HepG2 (cell line): ENCODE measurements at regions not wholly inside any gene's neighbourhood (a gene's known extent, or its start where the extent isn't known, plus 50 kb on each side); places are given as distances from the start of the nearest gene placed in this dataset.

Source experiments
- ATAC-seq: fragments of 200-7000 bp; cut with Tn5 transposase; 3 replicates; pipeline ENCODE4 v1.9.1; 2020; ENCODE audit warnings: mild to moderate bottlenecking, moderate library complexity
- BruUV-seq: library from RNA; stranded (reverse); fragments of 400-500 nt; replicated peaks from 2 replicates; lab custom pipeline; 2021; lab: Mats Ljungman, UMichigan
- CTCF ChIA-PET: fragments of 300-600 bp; formaldehyde crosslinking; extraction: SDS; loops from one replicate; lab custom pipeline; 2021; ENCODE audit warnings: low total read pairs, inconsistent platforms, low intra/inter-chr PET ratio; lab: Yijun Ruan, JAX
- POLR2A ChIA-PET: fragments of 350-600 bp; sonication (Branson Sonifier 250); formaldehyde crosslinking; loops from one replicate; lab custom pipeline; 2020; ENCODE audit warnings: antibody characterized with exemption, inconsistent platforms; lab: Yijun Ruan, JAX
- DNase-seq: peaks from one replicate; pipeline ENCODE4 v3.0.0-alpha.2; 2015; ENCODE audit warnings: low spot score
- FAIRE-seq: peaks from 3 replicates; lab custom pipeline; 2011; peaks lifted over from hg19 to GRCh38; lab: Jason Lieb, UNC
- H2AFZ ChIP-seq: one replicate; pipeline ENCODE4 v1.6.1; 2011; ENCODE audit warnings: low read length, inconsistent platforms
- H3K27ac ChIP-seq: fragments of 300-600 bp; 3 replicates; pipeline ENCODE4 v1.8.0; 2011; ENCODE audit warnings: mixed run types, mild to moderate bottlenecking, mixed read lengths, low read length, inconsistent platforms; ENCODE audit not compliant: insufficient read depth; ENCODE audit errors: extremely low read length
- H3K27me3 ChIP-seq, 2 experiments: fragments of 200-600 bp in 1 of 2; 2 replicates in 1 of 2; 3 replicates in 1 of 2; pipeline versions ENCODE4 v1.6.0 to v1.8.0; 2011; ENCODE audit warnings: low read length in 2 of 2, mild to moderate bottlenecking in 2 of 2, moderate library complexity in 2 of 2, inconsistent platforms in 1 of 2; ENCODE audit not compliant: insufficient read depth in 2 of 2, control insufficient read depth in 1 of 2
- H3K36me3 ChIP-seq, 2 experiments: fragments of 200-600 bp in 1 of 2; replicated peaks in 1 of 2; 2 replicates in 1 of 2; 3 replicates in 1 of 2; pipeline versions ENCODE4 v1.5.1 to v1.8.0; 2011; ENCODE audit warnings: low read length in 2 of 2, inconsistent platforms in 1 of 2; ENCODE audit not compliant: insufficient read depth in 2 of 2, control insufficient read depth in 1 of 2
- H3K4me1 ChIP-seq: 2 replicates; pipeline ENCODE4 v1.5.1; 2012; ENCODE audit warnings: low read length, inconsistent platforms; ENCODE audit not compliant: insufficient read depth
- H3K4me2 ChIP-seq: 2 replicates; pipeline ENCODE4 v1.6.0; 2011; ENCODE audit warnings: low read depth, low read length, inconsistent platforms
- H3K4me3 ChIP-seq, 3 experiments: fragments of 200-600 bp in 1 of 3; sonication (generic), shearing (Covaris generic) in 1 of 3; replicated peaks in 1 of 3; 2 replicates each; pipeline ENCODE4 v1.5.1; 2011 to 2016; ENCODE audit warnings: low read length in 3 of 3, inconsistent platforms in 2 of 3, low read depth in 2 of 3, mild to moderate bottlenecking in 2 of 3, control low read depth in 1 of 3, mixed read lengths in 1 of 3; ENCODE audit not compliant: insufficient read depth in 1 of 3
- H3K79me2 ChIP-seq: one replicate; pipeline ENCODE4 v1.6.1; 2011; ENCODE audit warnings: low read length, inconsistent platforms; ENCODE audit not compliant: insufficient read depth
- H3K9ac ChIP-seq: 2 replicates; pipeline ENCODE4 v1.6.0; 2011; ENCODE audit warnings: mild to moderate bottlenecking, low read depth, low read length, inconsistent platforms; ENCODE audit not compliant: insufficient read depth
- H3K9me3 ChIP-seq: 2 replicates; pipeline ENCODE4 v1.5.1; 2012; ENCODE audit warnings: mild to moderate bottlenecking, low read length
- H4K20me1 ChIP-seq: 2 replicates; pipeline ENCODE4 v1.6.0; 2011; ENCODE audit warnings: inconsistent platforms, mild to moderate bottlenecking, low read length, moderate library complexity; ENCODE audit not compliant: insufficient read depth
- ATF3 ChIP-seq: sonication (generic); formaldehyde crosslinking; IDR thresholded peaks from 2 replicates; pipeline ENCODE4 v1.4.0; 2020; ENCODE audit warnings: missing genetic modification reagents
- FLYWCH1 ChIP-seq: sonication (generic); formaldehyde crosslinking; IDR thresholded peaks from 2 replicates; pipeline ENCODE4 v1.8.1; 2023; ENCODE audit warnings: mild to moderate bottlenecking, missing genetic modification reagents
- GATA4 ChIP-seq: sonication (generic); IDR thresholded peaks from 2 replicates; pipeline ENCODE4 v1.6.1; 2016; ENCODE audit warnings: antibody characterized with exemption, low read depth, borderline replicate concordance
- HDAC6 ChIP-seq: fragments of 200-600 bp; sonication (generic); IDR thresholded peaks from 2 replicates; pipeline ENCODE4 v1.7.0; 2017; ENCODE audit warnings: mild to moderate bottlenecking, antibody characterized with exemption, low read length, low read depth
- HOXD1 ChIP-seq: sonication (generic); formaldehyde crosslinking; IDR thresholded peaks from 2 replicates; pipeline ENCODE4 v1.5.0; 2020; ENCODE audit warnings: missing genetic modification reagents
- IRF1 ChIP-seq: sonication (generic); formaldehyde crosslinking; IDR thresholded peaks from 2 replicates; pipeline ENCODE4 v1.4.0; 2020; ENCODE audit warnings: low read depth, mild to moderate bottlenecking, missing genetic modification reagents
- ISX ChIP-seq: sonication (generic); formaldehyde crosslinking; conservative IDR thresholded peaks from 2 replicates; pipeline ENCODE4 v1.5.0; 2020; ENCODE audit warnings: missing genetic modification reagents
- MLLT10 ChIP-seq: sonication (generic); formaldehyde crosslinking; IDR thresholded peaks from 2 replicates; pipeline ENCODE4 v1.4.0; 2020; ENCODE audit warnings: missing genetic modification reagents
- NFYB ChIP-seq: sonication (generic); formaldehyde crosslinking; IDR thresholded peaks from 2 replicates; pipeline ENCODE4 v1.4.0; 2020; ENCODE audit warnings: missing genetic modification reagents
- NFYC ChIP-seq: IDR thresholded peaks from 2 replicates; pipeline ENCODE4 v1.6.1; 2016; ENCODE audit warnings: missing genetic modification reagents, missing compliant biosample characterization
- RAD21 ChIP-seq: fragments of 450-650 bp; formaldehyde crosslinking; IDR thresholded peaks from 2 replicates; pipeline ENCODE4 v1.5.0; 2020; ENCODE audit warnings: mild to moderate bottlenecking
- RFXANK ChIP-seq: IDR thresholded peaks from 2 replicates; pipeline ENCODE4 v1.6.1; 2016
- RNF2 ChIP-seq: fragments of 450-650 bp; conservative IDR thresholded peaks from 2 replicates; pipeline ENCODE4 v1.6.1; 2016; ENCODE audit warnings: low read depth
- SATB2 ChIP-seq: sonication (generic); formaldehyde crosslinking; IDR thresholded peaks from 2 replicates; pipeline ENCODE4 v1.5.0; 2020; ENCODE audit warnings: missing genetic modification reagents
- SCMH1 ChIP-seq: sonication (generic); formaldehyde crosslinking; IDR thresholded peaks from 2 replicates; pipeline ENCODE4 v1.9.0; 2021; ENCODE audit warnings: missing genetic modification reagents, mild to moderate bottlenecking, borderline replicate concordance
- SMARCE1 ChIP-seq: fragments of 450-650 bp; IDR thresholded peaks from 2 replicates; pipeline ENCODE4 v1.6.1; 2017; ENCODE audit warnings: borderline replicate concordance
- ZFP36L1 ChIP-seq: sonication (generic); formaldehyde crosslinking; IDR thresholded peaks from 2 replicates; pipeline ENCODE4 v1.8.0; 2022; ENCODE audit warnings: mild to moderate bottlenecking, missing genetic modification reagents, moderate library complexity
- ZNF761 ChIP-seq: sonication (generic); formaldehyde crosslinking; conservative IDR thresholded peaks from 2 replicates; pipeline ENCODE4 v1.4.0; 2020; ENCODE audit warnings: mild to moderate bottlenecking, missing genetic modification reagents
- ZNF878 ChIP-seq: sonication (generic); formaldehyde crosslinking; IDR thresholded peaks from 2 replicates; pipeline ENCODE4 v1.8.1; 2023; ENCODE audit warnings: mild to moderate bottlenecking, missing genetic modification reagents, moderate library complexity
- WGBS: methylation state at CpG from one replicate; pipeline ENCODE4 v1.1.6; 2017; ENCODE audit warnings: low lambda C conversion rate; 5-methylcytosine and 5-hydroxymethylcytosine counted together
- in situ Hi-C: cut with HindIII; loops from 2 replicates; pipeline ENCODE4 v1.10.0; 2017; ENCODE audit warnings: low pct_unique_long_range_greater_than_20kb; ENCODE audit not compliant: extremely low pct_ligation_motif_present
- intact Hi-C: fragments of 100-400 bp; cut with micrococcal nuclease; formaldehyde crosslinking; loops from one replicate; pipeline ENCODE4 v1.10.0; 2022; ENCODE audit not compliant: unreplicated experiment
- TF ChIP-seq, protein P1 (sequence below): sonication (generic); formaldehyde crosslinking; IDR thresholded peaks from 2 replicates; pipeline ENCODE4 v1.4.0; 2020; ENCODE audit warnings: missing genetic modification reagents, borderline replicate concordance

DNA sequence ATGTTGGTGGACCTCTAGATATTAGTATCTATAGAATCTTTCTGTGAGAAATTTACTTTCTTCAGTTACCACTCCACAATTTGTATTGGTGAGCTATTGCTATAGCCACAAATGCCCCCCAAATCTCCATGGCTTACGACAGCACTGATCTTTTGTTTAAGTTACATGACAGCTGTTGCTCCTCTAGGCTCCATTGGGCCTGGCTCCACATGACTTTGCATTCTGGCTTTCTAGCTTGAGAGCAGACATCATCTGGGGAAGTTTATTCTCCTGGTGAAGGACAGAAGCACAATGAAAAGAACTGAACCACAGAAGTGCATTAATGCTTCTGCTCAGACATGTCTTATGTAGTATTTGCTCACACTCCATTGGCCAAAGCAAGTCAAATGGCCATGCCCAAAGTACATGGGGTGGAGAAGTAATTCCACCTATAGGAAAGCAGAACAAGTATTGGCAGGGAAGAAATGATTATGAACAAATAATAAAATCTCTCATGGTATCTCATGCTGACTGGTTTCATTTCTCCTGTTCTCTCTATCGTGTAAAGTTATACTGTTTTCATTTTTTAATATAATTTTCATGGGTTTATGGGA, 126.6 kb upstream of the FAM9C start (continued):
- TF ChIP-seq ZFP36L1 (CRISPR knock-in tag): no peak
- TF ChIP-seq HOXD1 (CRISPR knock-in tag): no peak
- TF ChIP-seq, all 625 proteins: peak for 0

GRCh38 chrX:13169684-13170083, 125.3 kb upstream of the FAM9C start:
- in situ Hi-C loops: no loop called here

More at GRCh38 chrX:13169684-13170083, 125.3 kb upstream of the FAM9C start:
- H3K36me3 ChIP-seq: no peaks in the 10 kb centered on the region
- FAIRE-seq (no peak), ATAC-seq (no peak), DNase-seq (no peak)
- no peak overlapping the region for H3K4me3 ChIP-seq
- ChIA-PET POLR2A (no interaction called here), CTCF (no interaction called here)
- no peaks in the 10 kb centered on the region for H4K20me1 ChIP-seq
- H3K4me2 ChIP-seq: no peak overlapping the region
- H3K9ac ChIP-seq: no peak overlapping the region
- BruUV-seq: no TSS peak
- no peak overlapping the region for H3K27ac ChIP-seq
- no peak overlapping the region for H2AFZ ChIP-seq
- no peaks in the 10 kb centered on the region for H3K4me1 ChIP-seq
- no peaks in the 10 kb centered on the region for H3K9me3 ChIP-seq
- no peak for TF ChIP-seq RAD21 (CRISPR knock-in tag)
- no peak for TF ChIP-seq RNF2
- no peak for TF ChIP-seq FLYWCH1 (CRISPR knock-in tag)
- TF ChIP-seq ZNF878 (CRISPR knock-in tag): no peak
- no peak for TF ChIP-seq ZNF761 (CRISPR knock-in tag)
- no peak for TF ChIP-seq IRF1
- no peak for TF ChIP-seq GATA4
- TF ChIP-seq NFYC (CRISPR knock-in tag): no peak
- no peak for TF ChIP-seq MLLT10 (CRISPR knock-in tag)
- no peak for TF ChIP-seq SATB2 (CRISPR knock-in tag)
- TF ChIP-seq, protein P1, sequence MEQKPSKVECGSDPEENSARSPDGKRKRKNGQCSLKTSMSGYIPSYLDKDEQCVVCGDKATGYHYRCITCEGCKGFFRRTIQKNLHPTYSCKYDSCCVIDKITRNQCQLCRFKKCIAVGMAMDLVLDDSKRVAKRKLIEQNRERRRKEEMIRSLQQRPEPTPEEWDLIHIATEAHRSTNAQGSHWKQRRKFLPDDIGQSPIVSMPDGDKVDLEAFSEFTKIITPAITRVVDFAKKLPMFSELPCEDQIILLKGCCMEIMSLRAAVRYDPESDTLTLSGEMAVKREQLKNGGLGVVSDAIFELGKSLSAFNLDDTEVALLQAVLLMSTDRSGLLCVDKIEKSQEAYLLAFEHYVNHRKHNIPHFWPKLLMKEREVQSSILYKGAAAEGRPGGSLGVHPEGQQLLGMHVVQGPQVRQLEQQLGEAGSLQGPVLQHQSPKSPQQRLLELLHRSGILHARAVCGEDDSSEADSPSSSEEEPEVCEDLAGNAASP (CRISPR knock-in tag): no peak
- no peak for TF ChIP-seq NFYB (CRISPR knock-in tag)
- TF ChIP-seq SMARCE1: no peak
- no peak for TF ChIP-seq HDAC6
- no peak for TF ChIP-seq ISX (CRISPR knock-in tag)
- TF ChIP-seq ATF3 (CRISPR knock-in tag): no peak
- no peak for TF ChIP-seq RFXANK (CRISPR knock-in tag)
- no peak for TF ChIP-seq SCMH1 (CRISPR knock-in tag)
- intact Hi-C loops: no loop called here
- no peaks in the 10 kb centered on the region for H3K27me3 ChIP-seq
- WGBS: 90% methylated on average over 2 of the region's 2 CpGs
- H3K79me2 ChIP-seq: no peaks in the 10 kb centered on the region
